ENCODE measurements at regions not wholly inside any gene's neighbourhood (a gene's known extent, or its start where the extent isn't known, plus 50 kb on each side); places are given as distances from the start of the nearest gene placed in this dataset.

GRCh38 chr12:94779485-94779884 is 129.1 kb upstream of the TMCC3 start (continued):
- no peak for TF ChIP-seq ZBTB33 (IDR thresholded peaks at IDR 0.05; ENCODE audit: extremely low read depth, insufficient replicate concordance, low read length)
- no peak for TF ChIP-seq SRF (IDR thresholded peaks at IDR 0.05; ENCODE audit: low read depth)
- TF ChIP-seq EZH2phosphoT487 (IDR thresholded peaks at IDR 0.05; ENCODE audit: borderline replicate concordance), result no peak
- TF ChIP-seq CBX3 (IDR thresholded peaks at IDR 0.05; ENCODE audit: low read depth), result no peak

DNA sequence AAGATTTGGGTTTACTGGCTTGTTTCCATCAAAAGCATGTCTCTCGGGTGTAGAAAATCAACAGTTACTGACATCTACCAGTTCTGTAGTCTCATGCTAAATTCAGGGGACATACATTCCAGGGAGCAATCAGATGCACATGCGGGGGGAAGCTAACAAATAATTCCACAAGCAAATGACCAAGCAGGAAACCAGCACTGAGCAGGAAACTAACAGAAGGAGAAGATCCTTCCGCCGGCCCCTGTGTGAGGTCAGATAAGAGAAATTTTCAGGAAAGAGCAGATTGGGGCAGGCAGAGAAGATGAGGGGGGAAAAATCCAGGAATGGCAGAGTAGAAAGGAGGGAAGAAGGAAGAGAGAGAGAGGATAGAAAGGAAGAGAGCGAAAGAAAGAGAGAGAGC is 127.6 kb upstream of the TMCC3 start:
- no peak overlapping the region for H3K27ac ChIP-seq (ENCODE audit: low read depth, low read length)
- no peaks in the 10 kb centered on the region for H3K27me3 ChIP-seq (ENCODE audit: insufficient read depth, low read length)
- no peaks in the 10 kb centered on the region for H3K4me1 ChIP-seq (ENCODE audit: control insufficient read depth in 1 of 2, insufficient read depth in 2 of 2, low read length in 2 of 2)
- ATAC-seq, result no peak
- no peak overlapping the region for H3K9ac ChIP-seq (ENCODE audit: low read length)
- H2AFZ ChIP-seq (ENCODE audit: low read depth, low read length, poor library complexity, severe bottlenecking), result no peak overlapping the region
- H3K36me3 ChIP-seq (ENCODE audit: control insufficient read depth in 1 of 2, insufficient read depth in 2 of 2, low read length in 2 of 2), result no peaks in the 10 kb centered on the region
- H3K79me2 ChIP-seq (ENCODE audit: insufficient read depth, low read length), result no peaks in the 10 kb centered on the region
- no peaks in the 10 kb centered on the region for H4K20me1 ChIP-seq (ENCODE audit: insufficient read depth)
- H3K4me2 ChIP-seq (ENCODE audit: low read length), result no peak overlapping the region
- POLR2A ChIA-PET, result no interaction called here
- BruUV-seq (replicated peaks), result no TSS peak
- H3K9me3 ChIP-seq (ENCODE audit: control insufficient read depth in 1 of 2, insufficient read depth in 1 of 2, low read depth in 1 of 2, low read length in 2 of 2), result 0 out of 4 replicates have a peak, but pooled peaks cover 0 to 5% of the 10 kb centered on the region in 2 experiments
- intact Hi-C loops (cut with micrococcal nuclease), result no loop called here
- CTCF ChIA-PET, result no interaction called here
- DNase-seq (ENCODE audit: low read depth, low spot score), result no peak
- no peaks in the 10 kb centered on the region for H3K9me2 ChIP-seq (ENCODE audit: insufficient read depth)
- RAD21 ChIA-PET (ENCODE audit: low non-redundant PET in 1 of 2, low total read pairs in 2 of 2, uncharacterized antibody in 2 of 2, unreplicated experiment in 2 of 2), result no interaction called here
- no peak overlapping the region for H3K4me3 ChIP-seq (replicated peaks in 1 of 2; ENCODE audit: low read depth in 1 of 2, low read length in 2 of 2)
- TF ChIP-seq EZH2 (IDR thresholded peaks at IDR 0.05) (no peak), SRF (IDR thresholded peaks at IDR 0.05; ENCODE audit: low read depth) (no peak), RAD21 (IDR thresholded peaks at IDR 0.05; ENCODE audit: low read depth) (no peak), POLR2A (IDR thresholded peaks at IDR 0.05; ENCODE audit: borderline replicate concordance, extremely low read depth, insufficient read depth, insufficient read length) (no peak)
- TF ChIP-seq, protein P1, sequence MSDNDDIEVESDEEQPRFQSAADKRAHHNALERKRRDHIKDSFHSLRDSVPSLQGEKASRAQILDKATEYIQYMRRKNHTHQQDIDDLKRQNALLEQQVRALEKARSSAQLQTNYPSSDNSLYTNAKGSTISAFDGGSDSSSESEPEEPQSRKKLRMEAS (IDR thresholded peaks at IDR 0.05), result no peak

All from HCT116 (cell line).